Liver (tissue), 3 donors: ENCODE measurements at regions not wholly inside any gene's neighbourhood (a gene's known extent, or its start where the extent isn't known, plus 50 kb on each side); places are given as distances from the start of the nearest gene placed in this dataset.

Experiments
- GABPA ChIP-seq, 2 donors: IDR thresholded peaks in 1 of 2; conservative IDR thresholded peaks in 1 of 2; 2 replicates each; pipeline ENCODE4 v1.6.1; 2016; ENCODE audit warnings: antibody characterized with exemption in 2 of 2, mild to moderate bottlenecking in 1 of 2, moderate library complexity in 1 of 2
- HNF4A ChIP-seq, 2 donors: conservative IDR thresholded peaks; 2 replicates each; pipeline ENCODE4 v1.6.1; 2016; ENCODE audit warnings: antibody characterized with exemption in 2 of 2, mild to moderate bottlenecking in 2 of 2
- RAD21 ChIP-seq, 2 donors: IDR thresholded peaks; 2 replicates each; pipeline ENCODE4 v1.6.1; 2016; ENCODE audit warnings: antibody characterized with exemption in 2 of 2, mild to moderate bottlenecking in 2 of 2
- SP1 ChIP-seq: IDR thresholded peaks from 2 replicates; pipeline ENCODE4 v1.6.1; 2018; ENCODE audit warnings: antibody characterized with exemption, mild to moderate bottlenecking
- TAF1 ChIP-seq: conservative IDR thresholded peaks from 2 replicates; pipeline ENCODE4 v1.6.1; 2016; ENCODE audit warnings: antibody characterized with exemption, mild to moderate bottlenecking
- TF ChIP-seq, protein P1 (sequence below): fragments of 150-350 bp; IDR thresholded peaks from 2 replicates; pipeline ENCODE4 v1.5.1; 2017; ENCODE audit warnings: improper control_type of control experiment, low read depth, low read length; ENCODE audit not compliant: missing input control
- TF ChIP-seq, protein P2 (sequence below): IDR thresholded peaks from 2 replicates; pipeline ENCODE4 v1.6.1; 2016; ENCODE audit warnings: antibody characterized with exemption
- donor health status: healthy.
- donor health status: healthy.

DNA sequence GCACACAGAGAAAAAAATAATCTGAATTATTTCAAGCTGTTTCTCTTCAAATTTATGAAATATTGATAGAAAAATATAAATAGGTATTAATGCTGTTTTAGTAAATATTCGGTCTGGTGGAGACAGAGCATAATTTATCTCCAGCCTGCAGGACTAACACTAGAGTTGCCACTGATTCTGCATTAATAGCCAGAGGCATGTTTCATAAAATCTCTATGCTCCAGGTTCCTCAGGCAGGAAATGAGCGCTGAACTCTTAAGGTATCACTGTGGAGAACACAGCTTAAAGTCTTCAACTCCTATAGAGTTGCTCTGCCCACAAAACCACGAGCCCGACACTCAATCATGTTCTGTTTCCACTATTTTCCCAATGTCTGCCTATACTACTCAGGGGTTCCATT lies 470.0 kb upstream of the TMPO start:
- TF ChIP-seq, protein P1, sequence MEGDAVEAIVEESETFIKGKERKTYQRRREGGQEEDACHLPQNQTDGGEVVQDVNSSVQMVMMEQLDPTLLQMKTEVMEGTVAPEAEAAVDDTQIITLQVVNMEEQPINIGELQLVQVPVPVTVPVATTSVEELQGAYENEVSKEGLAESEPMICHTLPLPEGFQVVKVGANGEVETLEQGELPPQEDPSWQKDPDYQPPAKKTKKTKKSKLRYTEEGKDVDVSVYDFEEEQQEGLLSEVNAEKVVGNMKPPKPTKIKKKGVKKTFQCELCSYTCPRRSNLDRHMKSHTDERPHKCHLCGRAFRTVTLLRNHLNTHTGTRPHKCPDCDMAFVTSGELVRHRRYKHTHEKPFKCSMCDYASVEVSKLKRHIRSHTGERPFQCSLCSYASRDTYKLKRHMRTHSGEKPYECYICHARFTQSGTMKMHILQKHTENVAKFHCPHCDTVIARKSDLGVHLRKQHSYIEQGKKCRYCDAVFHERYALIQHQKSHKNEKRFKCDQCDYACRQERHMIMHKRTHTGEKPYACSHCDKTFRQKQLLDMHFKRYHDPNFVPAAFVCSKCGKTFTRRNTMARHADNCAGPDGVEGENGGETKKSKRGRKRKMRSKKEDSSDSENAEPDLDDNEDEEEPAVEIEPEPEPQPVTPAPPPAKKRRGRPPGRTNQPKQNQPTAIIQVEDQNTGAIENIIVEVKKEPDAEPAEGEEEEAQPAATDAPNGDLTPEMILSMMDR = no peak
- TF ChIP-seq, protein P2, sequence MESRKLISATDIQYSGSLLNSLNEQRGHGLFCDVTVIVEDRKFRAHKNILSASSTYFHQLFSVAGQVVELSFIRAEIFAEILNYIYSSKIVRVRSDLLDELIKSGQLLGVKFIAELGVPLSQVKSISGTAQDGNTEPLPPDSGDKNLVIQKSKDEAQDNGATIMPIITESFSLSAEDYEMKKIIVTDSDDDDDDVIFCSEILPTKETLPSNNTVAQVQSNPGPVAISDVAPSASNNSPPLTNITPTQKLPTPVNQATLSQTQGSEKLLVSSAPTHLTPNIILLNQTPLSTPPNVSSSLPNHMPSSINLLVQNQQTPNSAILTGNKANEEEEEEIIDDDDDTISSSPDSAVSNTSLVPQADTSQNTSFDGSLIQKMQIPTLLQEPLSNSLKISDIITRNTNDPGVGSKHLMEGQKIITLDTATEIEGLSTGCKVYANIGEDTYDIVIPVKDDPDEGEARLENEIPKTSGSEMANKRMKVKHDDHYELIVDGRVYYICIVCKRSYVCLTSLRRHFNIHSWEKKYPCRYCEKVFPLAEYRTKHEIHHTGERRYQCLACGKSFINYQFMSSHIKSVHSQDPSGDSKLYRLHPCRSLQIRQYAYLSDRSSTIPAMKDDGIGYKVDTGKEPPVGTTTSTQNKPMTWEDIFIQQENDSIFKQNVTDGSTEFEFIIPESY = no peak
- TF ChIP-seq TAF1 = no peak
- no peak for TF ChIP-seq RAD21 (IDR thresholded peaks at IDR 0.05)
- no peak for TF ChIP-seq HNF4A (conservative IDR thresholded peaks at IDR 0.05)
- no peak for TF ChIP-seq SP1
- no peak for TF ChIP-seq GABPA (IDR thresholded peaks at IDR 0.05 in 1 of 2, conservative IDR thresholded peaks at IDR 0.05 in 1 of 2)
